IMR-90 (cell line): ENCODE measurements at regions not wholly inside any gene's neighbourhood (a gene's known extent, or its start where the extent isn't known, plus 50 kb on each side); places are given as distances from the start of the nearest gene placed in this dataset.

ENCODE experiments used
- ATAC-seq: fragments of 200-7000 bp; cut with Tn5 transposase; 2 replicates; pipeline ENCODE4 v1.9.1; 2020; ENCODE audit warnings: low read depth, mild to moderate bottlenecking, moderate library complexity
- BruUV-seq: library from RNA; stranded (reverse); fragments of 400-500 nt; replicated peaks from 2 replicates; lab custom pipeline; 2021; lab: Mats Ljungman, UMichigan
- CTCF ChIA-PET: fragments of 300-600 bp; formaldehyde crosslinking; extraction: SDS; loops from one replicate; lab custom pipeline; 2021; ENCODE audit warnings: antibody characterized with exemption; lab: Yijun Ruan, JAX
- POLR2A ChIA-PET: fragments of 300-600 bp; sonication (Branson Sonifier 250); formaldehyde crosslinking; loops from one replicate; lab custom pipeline; 2022; ENCODE audit warnings: antibody characterized with exemption; ENCODE audit not compliant: unreplicated experiment; lab: Charles Lee
- DNase-seq: peaks from one replicate; pipeline ENCODE4 v3.0.0; 2013
- H2AFZ ChIP-seq: replicated peaks from 2 replicates; pipeline ENCODE3; 2013; ENCODE audit warnings: low read length, mild to moderate bottlenecking; ENCODE audit not compliant: poor library complexity
- H2AK5ac ChIP-seq: 2 replicates; pipeline ENCODE4 v1.6.1; 2013; ENCODE audit warnings: low read depth, low read length, inconsistent platforms
- H2AK9ac ChIP-seq: replicated peaks from 2 replicates; pipeline ENCODE3; 2013; ENCODE audit warnings: mild to moderate bottlenecking, low read depth, low read length, moderate library complexity; ENCODE audit not compliant: poor library complexity
- H2BK120ac ChIP-seq: 2 replicates; pipeline ENCODE4 v1.6.1; 2013; ENCODE audit warnings: low read depth, low read length, inconsistent platforms
- H2BK15ac ChIP-seq: 3 replicates; pipeline ENCODE4 v1.6.1; 2013; ENCODE audit warnings: low read depth, low read length, inconsistent platforms
- H2BK20ac ChIP-seq: 2 replicates; pipeline ENCODE4 v1.6.1; 2013; ENCODE audit warnings: low read depth, mild to moderate bottlenecking, inconsistent platforms, low read length, moderate library complexity
- H2BK5ac ChIP-seq: 2 replicates; pipeline ENCODE4 v1.6.1; 2013; ENCODE audit warnings: mild to moderate bottlenecking, low read depth, low read length, inconsistent platforms; ENCODE audit not compliant: poor library complexity, severe bottlenecking
- H3K14ac ChIP-seq: replicated peaks from 2 replicates; pipeline ENCODE4 v1.6.1; 2013; ENCODE audit warnings: low read depth, low read length, inconsistent platforms
- H3K18ac ChIP-seq: 2 replicates; pipeline ENCODE4 v1.6.1; 2013; ENCODE audit warnings: low read depth, low read length, control low read depth
- H3K23ac ChIP-seq: 2 replicates; pipeline ENCODE4 v1.6.1; 2013; ENCODE audit warnings: low read depth, low read length, inconsistent platforms
- H3K27ac ChIP-seq: 2 replicates; pipeline ENCODE4 v1.5.1; 2013; ENCODE audit warnings: mild to moderate bottlenecking, control low read depth, low read length; ENCODE audit not compliant: insufficient read depth
- H3K27me3 ChIP-seq: 2 replicates; pipeline ENCODE4 v1.6.1; 2013; ENCODE audit warnings: low read length; ENCODE audit not compliant: control insufficient read depth, insufficient read depth
- H3K36me3 ChIP-seq: 2 replicates; pipeline ENCODE4 v1.6.1; 2013; ENCODE audit warnings: low read length, mixed read lengths; ENCODE audit not compliant: control insufficient read depth, insufficient read depth
- H3K4ac ChIP-seq: 2 replicates; pipeline ENCODE4 v1.6.1; 2013; ENCODE audit warnings: low read depth, low read length, inconsistent platforms
- H3K4me1 ChIP-seq: 2 replicates; pipeline ENCODE4 v1.6.1; 2013; ENCODE audit warnings: low read length, mixed read lengths; ENCODE audit not compliant: control insufficient read depth, insufficient read depth
- H3K4me2 ChIP-seq: 2 replicates; pipeline ENCODE4 v1.6.1; 2013; ENCODE audit warnings: low read depth, mild to moderate bottlenecking, control low read depth, low read length, moderate library complexity
- H3K4me3 ChIP-seq: 2 replicates; pipeline ENCODE4 v1.5.1; 2013; ENCODE audit warnings: low read depth, mild to moderate bottlenecking, control low read depth, low read length, moderate library complexity; ENCODE audit not compliant: insufficient read depth
- H3K56ac ChIP-seq: 2 replicates; pipeline ENCODE4 v1.6.1; 2013; ENCODE audit warnings: low read length, inconsistent platforms; ENCODE audit not compliant: insufficient read depth; ENCODE audit errors: extremely low read depth
- H3K79me1 ChIP-seq, 2 experiments: 2 replicates each; pipeline ENCODE4 v1.6.1; 2013; ENCODE audit warnings: low read length in 2 of 2, inconsistent platforms in 1 of 2, low read depth in 1 of 2
- H3K9ac ChIP-seq: 2 replicates; pipeline ENCODE4 v1.6.1; 2013; ENCODE audit warnings: low read depth, low read length, control low read depth
- H3K9me1 ChIP-seq: 2 replicates; pipeline ENCODE4 v1.6.1; 2013; ENCODE audit warnings: low read length, inconsistent platforms; ENCODE audit not compliant: insufficient read depth
- H3K9me3 ChIP-seq: 2 replicates; pipeline ENCODE4 v1.6.1; 2013; ENCODE audit warnings: low read length; ENCODE audit not compliant: control insufficient read depth, insufficient read depth
- H4K20me1 ChIP-seq: 2 replicates; pipeline ENCODE4 v1.6.1; 2013; ENCODE audit warnings: low read length, inconsistent platforms; ENCODE audit not compliant: insufficient read depth
- H4K5ac ChIP-seq: 2 replicates; pipeline ENCODE4 v1.6.1; 2013; ENCODE audit warnings: mild to moderate bottlenecking, low read depth, low read length, control low read depth
- H4K8ac ChIP-seq, 2 experiments: 2 replicates each; pipeline ENCODE4 v1.6.1; 2013; ENCODE audit warnings: low read depth in 2 of 2, low read length in 2 of 2, control low read depth in 1 of 2, inconsistent platforms in 1 of 2
- H4K91ac ChIP-seq: 2 replicates; pipeline ENCODE4 v1.6.1; 2013; ENCODE audit warnings: low read depth, low read length, inconsistent platforms; ENCODE audit not compliant: insufficient read depth
- BHLHE40 ChIP-seq: fragments of 150-350 bp; IDR thresholded peaks from 2 replicates; pipeline ENCODE4 v1.6.1; 2016; ENCODE audit warnings: mild to moderate bottlenecking, low read depth, low read length
- ELK1 ChIP-seq: fragments of 150-350 bp; IDR thresholded peaks from 2 replicates; pipeline ENCODE4 v1.6.1; 2016; ENCODE audit warnings: low read depth, mild to moderate bottlenecking, low read length, moderate library complexity, borderline replicate concordance
- FOS ChIP-seq: fragments of 150-350 bp; IDR thresholded peaks from 2 replicates; pipeline ENCODE4 v1.6.1; 2016; ENCODE audit warnings: low read depth, low read length
- WGBS, 2 experiments: methylation state at CpG; one replicate each; pipeline versions ENCODE4 v1.1.5 to v1.1.7; 2013; ENCODE audit warnings: missing lambda C conversion rate in 2 of 2; ENCODE audit not compliant: insufficient read length in 1 of 2; ENCODE audit errors: extremely low coverage in 2 of 2; 5-methylcytosine and 5-hydroxymethylcytosine counted together
- dilution Hi-C: fragments of 300-500 bp; cut with HindIII; formaldehyde crosslinking; loops from one replicate; pipeline ENCODE4 v1.14.3; 2018; ENCODE audit warnings: low sequenced_read_pairs; ENCODE audit not compliant: unreplicated experiment
- in situ Hi-C: fragments of 300-500 bp; cut with MboI; formaldehyde crosslinking; loops from 3 replicates; pipeline ENCODE4 v1.14.3; 2019; ENCODE audit warnings: low sequenced_read_pairs, inconsistent platforms, mixed read lengths
- intact Hi-C: fragments of 100-400 bp; cut with micrococcal nuclease; formaldehyde crosslinking; loops from 2 replicates; pipeline ENCODE4 v1.10.0; 2022

- Histone ChIP-seq H3K27me3 (peaks cover 5% of the 10 kb centered on the region; the same call in 1 of the 2 replicates), H3K79me1 (no peaks in the 10 kb centered on the region), H3K4me3 (no peak overlapping the region), H2BK120ac (no peak overlapping the region), H3K18ac (no peak overlapping the region), H3K14ac (no peak overlapping the region), H2AFZ (no peak overlapping the region), H3K23ac (no peak overlapping the region), H3K9me3 (no peaks in the 10 kb centered on the region), H3K27ac (no peak overlapping the region), H4K91ac (no peak overlapping the region), H4K8ac (no peak overlapping the region), H2BK15ac (no peak overlapping the region), H3K4me1 (peaks cover 3% of the 10 kb centered on the region; the same call in 1 of the 2 replicates), H3K9ac (no peak overlapping the region), H3K4me2 (no peak overlapping the region), H2BK20ac (no peak overlapping the region), H2BK5ac (no peak overlapping the region), H3K56ac (no peak overlapping the region), H4K5ac (no peak overlapping the region), H3K4ac (no peak overlapping the region), H2AK5ac (no peak overlapping the region), H3K36me3 (no peaks in the 10 kb centered on the region), H4K20me1 (no peaks in the 10 kb centered on the region), H2AK9ac (no peak overlapping the region), H3K9me1 (no peaks in the 10 kb centered on the region; the same call in none of the 2 replicates)
- intact Hi-C loops (loop anchor here (10.0 kb wide), 1 partner anchor 374 kb away; the partner anchor contains the start of gene NRP1), in situ Hi-C loops (no loop called here), dilution Hi-C loops (no loop called here)
- TF ChIP-seq BHLHE40 = no peak
- TF ChIP-seq ELK1 = no peak
- TF ChIP-seq FOS = no peak
- ATAC-seq (no peak), DNase-seq (no peak)
- ChIA-PET POLR2A (interaction anchor here (0.7 kb wide), 1 partner anchor 542 kb away, joined by 7 read pairs; no protein-coding TSS in a partner anchor), CTCF (interaction anchor here (0.8 kb wide), 1 partner anchor 41 kb away, joined by 3 read pairs; no protein-coding TSS in a partner anchor)
- no CpG with 5 or more reads among the region's 5 CpGs for WGBS, 2 experiments
- BruUV-seq = no TSS peak
Measured at GRCh38 chr10:33708561-33708960, 374.1 kb upstream of the NRP1 start.
